ENCODE measurements at regions not wholly inside any gene's neighbourhood (a gene's known extent, or its start where the extent isn't known, plus 50 kb on each side); places are given as distances from the start of the nearest gene placed in this dataset.

DNA sequence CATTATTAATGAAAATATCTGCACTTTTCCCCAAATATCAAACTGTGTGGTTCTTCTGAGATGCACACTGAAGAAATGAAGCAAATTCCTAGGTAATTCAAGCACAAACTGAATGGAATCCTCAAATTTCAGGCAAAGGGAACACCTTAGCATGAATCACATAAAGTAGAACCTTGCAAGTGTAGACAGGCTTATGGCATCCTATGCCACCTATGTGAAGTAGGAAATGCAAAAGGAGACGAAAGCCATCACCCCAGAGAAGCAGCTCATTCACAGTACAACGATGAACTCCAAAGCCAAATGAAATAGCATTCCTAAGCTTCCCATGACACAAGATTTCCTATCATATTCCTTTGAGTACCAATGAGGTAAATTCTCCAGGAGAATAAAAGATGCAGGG lies 461.2 kb upstream of the RUNX1 start:
- TF ChIP-seq, protein P1, sequence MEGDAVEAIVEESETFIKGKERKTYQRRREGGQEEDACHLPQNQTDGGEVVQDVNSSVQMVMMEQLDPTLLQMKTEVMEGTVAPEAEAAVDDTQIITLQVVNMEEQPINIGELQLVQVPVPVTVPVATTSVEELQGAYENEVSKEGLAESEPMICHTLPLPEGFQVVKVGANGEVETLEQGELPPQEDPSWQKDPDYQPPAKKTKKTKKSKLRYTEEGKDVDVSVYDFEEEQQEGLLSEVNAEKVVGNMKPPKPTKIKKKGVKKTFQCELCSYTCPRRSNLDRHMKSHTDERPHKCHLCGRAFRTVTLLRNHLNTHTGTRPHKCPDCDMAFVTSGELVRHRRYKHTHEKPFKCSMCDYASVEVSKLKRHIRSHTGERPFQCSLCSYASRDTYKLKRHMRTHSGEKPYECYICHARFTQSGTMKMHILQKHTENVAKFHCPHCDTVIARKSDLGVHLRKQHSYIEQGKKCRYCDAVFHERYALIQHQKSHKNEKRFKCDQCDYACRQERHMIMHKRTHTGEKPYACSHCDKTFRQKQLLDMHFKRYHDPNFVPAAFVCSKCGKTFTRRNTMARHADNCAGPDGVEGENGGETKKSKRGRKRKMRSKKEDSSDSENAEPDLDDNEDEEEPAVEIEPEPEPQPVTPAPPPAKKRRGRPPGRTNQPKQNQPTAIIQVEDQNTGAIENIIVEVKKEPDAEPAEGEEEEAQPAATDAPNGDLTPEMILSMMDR (IDR thresholded peaks at IDR 0.05; ENCODE audit: low read depth, low read length), result no peak
- TF ChIP-seq, protein P2, sequence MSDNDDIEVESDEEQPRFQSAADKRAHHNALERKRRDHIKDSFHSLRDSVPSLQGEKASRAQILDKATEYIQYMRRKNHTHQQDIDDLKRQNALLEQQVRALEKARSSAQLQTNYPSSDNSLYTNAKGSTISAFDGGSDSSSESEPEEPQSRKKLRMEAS (IDR thresholded peaks at IDR 0.05; ENCODE audit: low read depth, low read length), result no peak
- TF ChIP-seq POLR2A (IDR thresholded peaks at IDR 0.05; ENCODE audit: extremely low read depth, insufficient read length), result no peak
